Hematopoietic multipotent progenitor cell treated with erythropoietin and hydrocortisone succinate and interleukin-3 and kit ligand, for 6 days (in vitro differentiated cells): ENCODE measurements at regions not wholly inside any gene's neighbourhood (a gene's known extent, or its start where the extent isn't known, plus 50 kb on each side); places are given as distances from the start of the nearest gene placed in this dataset.
"Not testable (repeated sequence)": the region's sequence is repeated elsewhere in the genome, so short reads cannot be mapped to it uniquely, and the experiment has no call there.

Experiments
- DNase-seq: peaks from one replicate; pipeline ENCODE4 v3.0.0-alpha.2; 2015

DNA sequence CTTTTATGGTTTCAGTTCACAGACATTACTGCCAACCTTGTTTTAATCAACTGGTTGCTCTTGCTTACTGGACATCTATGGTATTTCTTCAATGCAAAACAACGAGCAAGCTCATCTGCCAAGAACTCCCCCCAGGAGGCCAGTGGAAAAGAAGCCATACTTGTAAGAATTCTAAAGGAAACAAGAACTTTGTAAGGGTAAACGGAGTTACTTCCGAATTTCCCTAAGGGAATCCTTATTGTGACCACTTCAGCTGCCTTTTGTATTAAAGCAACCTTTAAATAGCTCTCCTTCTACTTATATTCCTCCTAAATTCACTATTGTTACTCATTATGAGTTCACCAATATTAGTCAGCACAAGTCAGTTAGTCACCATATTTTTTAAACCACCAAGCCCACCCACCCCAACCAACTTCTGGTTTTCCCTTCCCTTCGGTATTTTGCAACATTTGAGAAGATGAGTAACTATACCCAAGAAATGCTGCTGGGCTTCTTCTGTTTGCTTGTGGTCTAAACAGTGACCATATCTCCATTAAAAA is 602.8 kb upstream of the DIPK2B start:
- DNase-seq = peak; percentile 26

DNA sequence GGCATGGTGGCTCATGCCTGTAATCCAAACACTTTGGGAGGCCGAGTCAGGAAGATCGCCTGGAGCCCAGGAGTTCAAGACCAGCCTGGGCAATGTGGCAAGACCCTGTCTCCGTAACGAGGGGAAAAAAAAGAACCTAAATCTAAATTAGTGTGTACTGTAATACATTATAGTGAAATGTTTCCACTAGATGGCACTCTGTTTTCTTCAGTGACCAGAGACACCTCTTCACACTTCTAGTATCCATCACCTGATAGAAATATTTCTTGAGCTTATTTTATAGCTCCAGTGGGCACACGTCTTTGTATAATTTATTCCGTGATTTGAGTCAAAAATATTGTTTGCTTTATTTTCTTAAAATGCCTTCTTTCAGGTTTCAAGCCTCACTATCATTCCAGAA is 600.9 kb upstream of the DIPK2B start:
- DNase-seq = peak; percentile 80

DNA sequence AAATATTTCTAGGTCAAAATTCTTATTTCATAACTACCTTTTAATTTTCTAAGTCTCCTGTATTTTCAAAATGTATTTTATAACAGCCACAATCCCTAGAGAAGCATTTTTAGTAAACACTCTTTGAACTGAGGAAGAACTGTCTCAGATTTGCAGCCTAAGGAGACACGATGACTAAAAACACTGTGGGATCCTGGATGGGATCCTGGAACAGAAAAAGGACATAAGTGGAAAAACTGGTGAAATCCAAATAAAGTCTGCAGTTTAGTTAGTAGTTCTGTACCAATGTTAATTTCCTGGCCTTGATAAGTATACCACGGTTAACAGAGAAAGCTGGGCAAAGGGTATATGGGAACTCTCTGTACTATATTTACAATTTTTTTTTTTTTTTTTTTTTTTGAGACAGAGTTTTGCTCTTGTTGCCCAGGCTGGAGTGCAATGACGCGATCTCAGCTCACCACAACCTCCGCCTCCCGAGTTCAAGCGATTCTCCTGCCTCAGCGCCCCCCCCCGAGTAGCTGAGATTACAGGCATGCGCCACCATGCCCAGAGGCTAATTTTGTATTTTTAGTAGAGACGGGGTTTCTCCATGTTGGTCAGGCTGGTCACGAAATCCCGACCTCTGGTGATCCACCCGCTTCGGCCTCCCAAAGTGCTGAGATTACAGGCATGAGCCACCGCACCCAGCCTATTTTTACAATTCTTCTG is 600.2 kb upstream of the DIPK2B start:
- not testable (repeated sequence) for DNase-seq

DNA sequence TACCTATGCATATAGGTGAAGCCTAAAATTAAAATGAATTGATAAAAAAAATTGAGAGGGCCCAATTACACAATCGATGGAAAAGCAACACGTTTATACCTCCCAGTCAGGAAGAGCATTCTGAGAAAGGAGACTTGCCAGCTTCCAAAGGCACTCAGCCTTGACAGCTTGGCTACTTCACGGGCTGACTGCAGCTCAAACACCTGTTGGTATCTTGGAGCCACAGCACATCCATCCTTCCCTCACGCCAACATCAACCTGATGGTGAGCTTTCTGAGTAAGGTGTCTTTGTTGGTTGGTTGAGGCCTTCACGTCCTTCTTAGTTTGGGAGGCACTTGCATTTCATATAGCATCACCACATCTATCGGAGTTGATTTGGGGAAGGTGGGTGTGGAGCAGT is 598.9 kb upstream of the DIPK2B start:
- DNase-seq = no peak

DNA sequence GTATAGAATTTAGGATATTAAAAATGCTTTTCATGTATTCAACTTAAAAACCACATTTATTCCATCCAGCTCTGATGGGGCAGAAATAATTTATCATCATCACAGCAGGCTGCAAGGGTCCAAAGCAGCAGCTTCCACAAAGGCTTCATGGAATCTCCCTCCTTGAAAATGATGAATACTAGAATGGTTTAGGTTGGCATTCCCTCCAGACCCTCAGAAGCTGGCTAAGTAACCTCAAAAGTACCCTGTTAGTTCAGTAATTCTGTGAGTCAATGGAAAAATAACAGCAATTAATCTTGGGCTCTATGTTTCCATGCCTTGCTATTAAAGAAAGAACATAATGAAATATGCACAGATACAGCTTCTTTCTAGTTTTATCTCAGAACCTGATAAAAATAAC is 594.9 kb upstream of the DIPK2B start:
- no peak for DNase-seq

DNA sequence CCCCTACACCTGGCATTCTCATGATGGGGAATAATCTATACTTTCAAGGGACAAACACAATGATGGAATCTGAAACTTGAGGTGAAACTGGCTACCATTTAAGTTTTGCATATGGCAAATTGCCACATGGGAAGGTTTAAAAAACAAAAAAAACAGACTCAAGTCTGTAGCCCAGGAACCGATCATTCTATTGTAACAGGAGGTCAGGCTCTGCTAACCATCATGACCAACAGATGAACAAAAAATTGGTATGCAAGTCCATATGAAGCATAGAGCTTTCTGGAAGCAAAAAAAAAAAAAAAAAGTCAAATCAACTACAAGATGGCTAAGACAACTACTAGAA is 594.3 kb upstream of the DIPK2B start:
- DNase-seq = no peak

DNA sequence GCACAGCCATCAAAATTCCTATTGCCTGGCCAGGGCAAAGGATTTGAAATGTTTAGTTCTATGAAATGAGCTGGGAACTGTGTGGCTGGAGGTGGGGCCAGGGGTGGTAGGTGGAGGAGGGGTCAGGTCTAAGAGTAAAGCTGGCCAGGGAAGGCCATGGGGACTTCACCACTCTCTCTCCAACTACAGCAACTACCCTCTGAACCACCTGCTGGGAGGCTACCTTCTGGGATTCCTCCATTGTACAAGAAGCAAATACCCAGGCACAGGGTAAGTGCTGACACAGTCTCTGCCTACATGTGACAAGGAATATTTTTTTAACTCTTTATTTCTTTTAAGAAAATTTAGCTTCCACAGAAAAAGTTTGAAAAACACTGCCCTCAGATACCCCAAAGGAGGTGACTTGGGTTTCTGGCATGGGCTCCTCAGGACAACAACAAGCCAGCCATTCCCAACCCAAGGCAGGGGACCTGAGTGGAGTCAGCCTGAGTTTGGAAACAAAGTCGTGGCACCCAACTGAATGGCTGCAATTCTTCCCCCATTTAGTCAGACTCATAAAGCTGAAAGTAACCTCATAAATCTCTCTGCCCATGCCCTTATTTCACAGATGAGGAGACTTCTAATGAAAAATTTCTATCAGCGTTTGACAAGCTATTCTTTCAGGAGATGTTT is 593.8 kb upstream of the DIPK2B start:
- DNase-seq = no peak

DNA sequence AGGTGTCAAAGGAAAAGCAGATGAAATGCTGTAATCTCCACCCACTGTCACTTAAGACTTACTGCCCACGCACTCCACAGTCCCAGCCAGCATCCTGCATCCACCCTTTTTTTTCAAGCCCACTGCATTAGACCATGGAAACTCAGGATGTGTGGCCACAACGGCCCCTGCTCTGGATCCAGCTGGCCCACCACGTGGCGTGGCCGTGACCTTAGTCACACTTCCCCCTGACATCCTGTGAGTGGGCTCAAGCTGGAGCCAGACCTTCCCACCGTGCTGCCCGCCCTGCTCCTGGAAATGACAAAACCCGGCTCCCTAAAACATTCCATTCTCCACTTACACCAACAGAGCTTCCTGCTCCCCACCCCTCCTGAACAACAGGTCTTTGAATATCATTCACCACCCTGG is 588.3 kb upstream of the DIPK2B start:
- DNase-seq = no peak

DNA sequence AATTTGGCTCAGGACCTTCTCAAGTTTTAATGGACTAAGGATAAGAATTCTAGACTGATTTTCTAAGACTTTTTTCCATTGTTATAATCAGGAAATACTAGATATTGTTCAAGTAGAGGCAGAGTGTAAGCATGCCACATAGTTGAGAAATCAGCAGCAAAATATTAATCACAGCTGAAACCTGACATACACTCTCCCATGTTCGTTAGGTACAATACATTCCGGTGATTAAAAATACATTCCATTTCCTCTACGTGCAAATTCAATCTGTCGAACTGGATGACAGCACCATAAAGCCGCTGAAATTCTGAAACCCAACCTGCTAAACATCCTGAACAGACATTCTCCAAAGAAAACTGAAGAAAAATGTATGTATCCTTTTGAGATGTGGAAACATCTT is 587.6 kb upstream of the DIPK2B start:
- DNase-seq = no peak

DNA sequence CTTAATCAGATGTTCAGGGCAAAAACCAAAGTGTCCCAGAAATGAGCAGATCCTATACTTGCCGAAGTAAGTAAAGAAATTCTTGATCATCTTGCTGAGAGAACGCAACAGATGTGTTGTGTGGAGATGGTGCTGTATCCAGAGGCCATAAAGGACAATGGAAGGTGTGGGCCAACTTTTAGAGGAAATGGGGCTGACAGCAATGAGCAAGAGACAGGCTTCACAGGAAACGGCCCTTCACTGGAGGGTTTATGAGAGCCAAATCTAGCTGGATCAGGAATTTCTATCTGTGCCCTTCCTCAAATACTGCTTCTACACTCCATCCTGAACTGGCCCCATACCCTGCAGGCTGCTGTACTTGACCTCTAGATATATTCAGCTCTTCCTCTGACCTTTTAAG is 583.9 kb upstream of the DIPK2B start:
- DNase-seq = no peak

DNA sequence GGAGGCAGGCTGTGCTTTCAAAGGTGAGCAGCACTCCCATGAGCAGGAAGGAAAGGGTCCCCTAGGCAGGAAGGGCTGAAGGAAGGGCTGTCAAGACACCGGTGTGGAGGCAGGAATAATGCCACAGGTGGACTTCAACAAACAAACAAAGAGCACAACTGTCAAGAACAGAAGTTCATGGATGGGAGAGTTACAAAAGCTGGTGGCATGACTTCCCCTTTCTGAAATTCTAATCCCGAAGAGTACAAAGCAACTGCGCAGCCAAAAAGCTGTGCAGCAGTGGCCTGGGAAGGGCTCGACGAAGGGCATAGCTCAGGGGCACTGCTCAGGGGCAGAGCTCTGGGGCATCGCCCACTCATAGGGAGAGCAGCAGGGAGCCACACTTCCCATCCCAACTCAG is 582.3 kb upstream of the DIPK2B start:
- DNase-seq = no peak

DNA sequence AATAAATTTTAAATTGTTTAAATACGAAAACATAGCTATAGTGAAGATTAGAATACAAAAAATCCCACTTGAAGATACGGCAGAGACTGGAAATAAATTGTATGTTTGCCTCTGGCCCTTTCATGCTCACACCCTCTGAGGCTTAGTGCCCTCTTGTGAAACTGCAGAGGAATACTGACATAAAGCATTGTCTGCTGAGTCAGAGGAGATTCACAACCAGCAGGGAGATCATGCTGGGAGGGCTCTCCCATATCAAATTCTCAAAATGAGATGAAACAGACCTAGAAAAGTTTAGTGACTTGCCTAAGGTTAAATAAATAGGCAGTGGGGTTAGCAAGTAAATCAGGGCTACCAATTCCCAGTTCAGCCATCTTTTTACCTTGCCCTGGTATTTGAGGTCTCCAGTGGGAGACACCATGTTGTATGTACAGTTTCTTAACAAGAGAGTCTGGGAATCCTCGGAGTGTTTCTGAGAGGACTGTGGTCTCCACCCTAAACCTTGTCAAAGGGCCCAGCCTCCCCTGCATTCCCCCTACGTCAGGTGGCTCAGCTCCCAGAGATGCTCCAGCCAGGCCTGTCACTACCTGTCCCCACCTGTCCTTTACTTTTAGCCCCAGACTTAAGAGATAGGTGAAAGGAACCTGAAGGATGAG is 581.4 kb upstream of the DIPK2B start:
- DNase-seq = peak; percentile 60

DNA sequence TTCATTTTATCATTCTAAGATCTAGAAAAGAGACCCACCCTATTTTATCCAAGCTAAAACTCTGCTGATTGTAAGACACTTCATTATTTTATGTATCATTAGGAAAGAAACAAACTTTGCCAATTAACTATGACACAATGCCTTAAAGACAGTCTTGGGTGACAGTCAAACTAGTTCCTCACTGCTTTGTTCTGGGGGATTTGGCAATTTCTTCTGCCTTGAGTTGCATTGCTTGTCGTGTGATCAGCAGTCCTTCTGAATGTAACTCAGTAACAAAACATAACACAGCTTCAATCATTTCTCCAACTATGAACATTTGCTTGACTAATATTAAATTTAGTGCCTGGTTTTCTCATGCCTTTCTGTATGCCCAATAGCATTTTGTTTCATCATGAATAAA is 577.9 kb upstream of the DIPK2B start:
- DNase-seq = peak; percentile 40

DNA sequence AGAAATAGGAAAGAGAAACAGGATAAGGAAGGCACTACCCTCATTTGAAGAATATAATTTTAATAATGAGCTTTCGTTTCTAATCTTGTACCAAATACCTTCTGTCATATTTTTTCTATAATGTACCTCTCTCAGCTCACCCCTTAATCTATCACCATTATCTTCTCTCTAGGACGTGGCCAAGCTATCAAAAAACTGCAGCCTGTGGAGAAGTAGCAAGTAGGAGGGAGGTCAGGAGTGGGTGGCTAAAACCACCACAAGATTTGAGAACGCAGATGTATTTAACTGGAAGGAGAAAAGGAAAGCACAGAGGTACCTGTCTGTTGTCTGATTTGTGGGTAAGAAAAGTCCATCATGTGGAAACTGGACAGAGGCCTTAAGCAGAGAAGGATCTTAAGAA is 576.7 kb upstream of the DIPK2B start:
- peak; percentile 50 for DNase-seq

DNA sequence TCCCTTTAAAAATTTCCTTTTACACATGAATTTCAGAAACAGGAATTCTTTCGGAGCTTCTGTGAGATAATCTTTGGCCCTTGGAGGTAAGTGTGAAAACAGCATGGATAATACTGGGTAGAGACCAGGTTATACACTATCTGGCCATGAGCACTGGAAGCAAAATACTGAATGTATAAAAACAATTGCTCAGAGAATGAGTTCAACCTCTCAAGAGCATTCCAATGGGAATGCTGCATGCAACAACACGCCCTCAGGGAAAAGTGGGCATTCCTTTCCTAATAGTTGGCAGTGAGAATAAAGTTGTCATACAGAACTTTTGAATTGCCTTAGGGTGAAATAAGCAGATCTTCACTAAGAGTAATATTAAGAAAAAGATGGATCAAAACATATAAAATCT is 574.8 kb upstream of the DIPK2B start:
- no peak for DNase-seq

DNA sequence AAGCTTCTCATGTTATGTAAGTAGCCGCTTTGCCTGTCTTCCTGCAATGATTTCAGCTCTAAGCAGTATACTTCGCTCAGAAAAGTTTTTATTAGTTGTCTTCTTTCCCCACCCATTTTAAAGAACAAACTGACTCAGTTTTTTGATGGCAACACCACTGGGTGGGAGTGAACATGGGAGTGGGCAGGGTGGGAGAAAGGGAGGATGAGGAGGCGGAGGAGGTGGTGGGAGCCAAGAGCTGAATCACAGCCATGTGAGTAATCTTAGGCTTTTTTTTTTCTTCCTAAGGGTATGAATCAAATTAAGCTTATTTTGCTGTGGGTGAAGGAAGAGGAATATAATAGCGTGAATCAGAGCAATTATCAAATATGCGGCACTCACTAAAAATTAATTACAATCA is 574.3 kb upstream of the DIPK2B start:
- DNase-seq = no peak

DNA sequence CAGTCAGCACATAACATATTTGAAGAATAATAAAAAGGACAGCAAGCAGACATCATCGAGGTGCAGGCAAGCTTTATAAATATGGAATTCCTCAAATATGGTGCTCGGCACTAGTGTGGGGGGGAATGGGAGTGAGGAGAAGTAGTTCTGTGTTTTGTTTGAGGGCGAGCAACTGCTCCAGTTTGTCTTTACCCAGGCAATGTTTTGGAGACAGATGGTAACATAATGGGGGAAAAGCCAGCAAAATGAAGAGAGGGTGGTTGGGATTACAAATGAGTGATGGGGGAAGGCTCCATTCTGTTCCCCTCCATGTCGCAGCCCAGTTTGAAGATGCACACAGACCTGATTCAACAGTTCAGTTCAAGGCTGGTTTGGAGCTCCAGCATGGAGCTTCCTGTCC is 572.9 kb upstream of the DIPK2B start:
- DNase-seq = no peak

DNA sequence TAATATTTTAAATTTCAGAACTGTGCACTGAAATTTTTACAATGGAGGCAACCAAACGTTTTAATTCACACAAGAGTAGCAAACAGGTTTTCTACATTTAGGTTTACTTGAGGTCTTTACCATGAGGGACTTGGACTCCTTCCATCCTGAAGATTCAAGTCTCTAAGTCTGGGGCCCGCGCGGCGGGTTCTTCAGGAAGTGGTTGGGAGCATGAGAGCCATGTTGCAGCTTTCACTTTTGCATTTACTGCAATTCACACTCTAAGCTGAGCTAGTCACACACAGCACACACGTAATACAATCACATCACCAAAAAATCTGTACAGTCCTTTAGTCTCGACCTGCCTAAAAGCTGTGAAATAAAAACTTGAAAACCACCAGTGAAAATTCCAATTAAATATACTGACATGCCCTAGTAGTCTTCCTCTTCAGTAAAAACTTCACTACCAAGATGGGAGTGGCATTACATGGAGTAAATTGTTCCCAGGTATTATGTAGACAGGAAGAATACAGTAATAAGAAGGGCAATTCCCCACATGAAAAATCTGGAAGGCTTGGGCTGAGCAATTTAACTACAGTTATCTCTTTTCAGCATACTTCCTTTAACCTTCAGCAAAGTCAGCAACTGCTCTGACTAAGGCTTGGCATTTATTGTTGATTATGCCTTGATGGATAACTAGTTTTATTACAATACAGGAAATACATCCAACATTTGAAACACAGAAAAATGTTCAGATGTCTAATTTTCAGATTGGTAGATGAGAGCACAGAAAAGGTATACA is 571.1 kb upstream of the DIPK2B start:
- DNase-seq = peak; percentile 58

DNA sequence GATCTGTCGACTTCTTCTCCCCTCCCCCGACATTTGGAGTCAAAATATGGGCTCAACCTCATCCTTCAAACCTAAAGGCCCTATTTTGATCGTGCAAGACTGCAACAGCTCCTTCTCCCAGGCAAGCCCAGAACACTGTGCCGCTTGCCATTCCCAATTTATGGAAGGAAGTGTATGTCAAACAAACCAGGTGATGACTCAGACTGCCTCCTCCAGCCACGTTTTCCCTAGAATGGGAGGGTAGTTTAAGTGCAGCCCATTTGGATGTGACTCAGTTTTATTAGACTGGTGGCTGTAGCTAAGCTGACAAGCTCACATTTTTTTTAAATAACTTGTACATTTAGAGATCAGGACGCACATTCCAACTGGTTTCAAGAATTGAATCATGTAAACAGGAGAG is 570.4 kb upstream of the DIPK2B start:
- DNase-seq = no peak

DNA sequence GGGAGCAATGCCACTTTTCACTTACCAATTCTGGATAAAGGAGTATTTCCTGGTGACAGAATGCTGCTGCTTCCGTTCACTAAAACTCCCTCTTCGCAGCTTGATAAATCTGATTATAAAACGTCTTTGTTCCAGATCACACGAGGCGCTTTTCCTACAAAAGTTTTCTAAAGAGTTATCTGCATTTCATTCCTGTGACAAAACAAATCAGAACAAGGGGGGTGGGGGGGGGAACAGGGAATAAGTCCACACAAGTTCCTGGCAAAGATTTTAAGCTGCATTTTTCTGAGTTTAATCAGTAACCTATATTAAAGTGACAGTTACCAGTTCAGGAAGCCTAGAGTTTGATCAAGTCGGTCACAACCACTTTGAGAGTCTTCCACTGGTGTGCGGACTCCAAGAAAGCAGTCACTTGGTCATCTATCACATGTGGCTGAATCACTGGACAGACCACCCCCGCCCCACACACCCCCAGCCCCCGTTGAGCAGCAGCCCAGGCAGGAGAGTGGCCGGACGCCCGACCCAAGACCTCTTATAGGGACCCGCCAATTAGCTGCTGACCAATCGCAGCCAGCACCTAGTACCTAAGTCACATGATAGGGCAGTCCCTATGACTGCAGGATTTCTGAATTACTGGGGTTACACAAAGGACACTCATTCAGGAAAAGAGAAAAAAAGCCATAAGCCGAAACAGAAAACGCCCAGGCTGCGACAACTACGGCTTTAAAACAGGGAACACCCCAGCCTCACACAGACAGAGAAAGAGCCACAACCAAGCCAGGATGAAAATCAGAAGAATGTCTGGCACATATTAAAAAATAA is 569.3 kb upstream of the DIPK2B start:
- DNase-seq = peak; percentile 87

DNA sequence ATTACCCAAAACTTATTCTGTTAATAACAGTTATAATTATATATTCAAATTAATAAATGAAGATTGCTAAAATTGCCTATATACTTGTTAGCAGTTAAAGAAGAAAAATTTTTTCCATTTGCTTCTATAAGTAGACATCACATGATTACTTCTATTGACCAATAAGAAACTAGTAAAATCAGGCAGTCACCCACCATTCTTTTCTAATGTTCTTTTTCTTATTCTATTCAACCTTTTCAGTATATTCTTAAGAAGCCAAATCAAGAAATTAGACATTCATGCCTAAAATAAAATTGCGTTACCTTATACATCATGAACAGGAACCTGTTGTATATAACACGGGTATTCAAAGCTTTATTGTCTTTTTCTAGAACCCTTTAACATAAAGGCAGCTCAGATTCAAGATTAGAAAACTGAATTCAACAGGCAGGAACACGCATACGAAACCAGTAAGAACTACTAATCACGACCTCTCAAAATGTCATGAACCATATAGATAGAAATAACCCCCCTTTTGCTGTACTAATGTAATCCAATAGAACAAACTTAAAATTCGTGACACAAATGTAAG is 568.1 kb upstream of the DIPK2B start:
- peak; percentile 31 for DNase-seq

DNA sequence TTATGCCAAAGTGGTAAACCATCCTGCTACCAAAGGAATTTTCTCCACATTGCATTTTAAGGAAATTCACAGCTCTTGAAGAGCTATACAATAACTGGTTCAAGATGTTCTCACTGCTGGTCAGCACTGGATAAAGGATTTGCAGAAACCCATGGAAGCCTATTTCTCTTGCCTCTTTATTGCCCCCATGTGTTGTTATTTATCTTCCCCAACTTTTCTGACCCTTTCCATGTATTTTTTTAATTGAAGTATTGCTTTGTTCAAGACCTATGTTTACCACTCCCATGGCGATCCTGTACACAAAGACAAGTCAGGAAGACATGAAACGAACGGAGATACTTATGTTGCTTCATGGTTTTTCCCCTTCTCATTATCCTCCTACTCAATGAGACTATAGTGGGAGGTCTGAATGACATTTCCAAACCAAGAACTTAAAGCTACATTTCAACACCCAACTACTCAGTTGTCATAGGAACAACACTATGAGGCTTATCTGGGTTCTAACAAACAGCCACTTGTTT is 566.4 kb upstream of the DIPK2B start:
- peak; percentile 79 for DNase-seq
